ENCODE measurements at regions not wholly inside any gene's neighbourhood (a gene's known extent, or its start where the extent isn't known, plus 50 kb on each side); places are given as distances from the start of the nearest gene placed in this dataset.

GRCh38 chr15:29569533-29570092 is 252.7 kb downstream of the TJP1 start:
- no peak for DNase-seq (ENCODE audit: low spot score in 2 of 2, unreplicated experiment in 2 of 2)
- Mint-ChIP-seq H3K4me3 (peak overlapping the region; percentile 69), H3K4me1 (peaks cover 21% of the 10 kb centered on the region), H3K9me3 (peaks cover 7% of the 10 kb centered on the region), H3K36me3 (no peaks in the 10 kb centered on the region), H3K27ac (peak overlapping the region; percentile 34), H3K27me3 (ENCODE audit: low read depth) (peaks cover 77% of the 10 kb centered on the region)
- TF ChIP-seq CTCF (IDR thresholded peaks at IDR 0.05; ENCODE audit: unreplicated experiment), result no peak

GRCh38 chr15:29568840-29569532 is 253.3 kb downstream of the TJP1 start:
- Mint-ChIP-seq H3K36me3 (no peaks in the 10 kb centered on the region), H3K9me3 (peaks cover 5% of the 10 kb centered on the region), H3K4me3 (peak overlapping the region; percentile 69), H3K27ac (no peak overlapping the region), H3K27me3 (ENCODE audit: low read depth) (peaks cover 77% of the 10 kb centered on the region), H3K4me1 (peaks cover 21% of the 10 kb centered on the region)
- TF ChIP-seq CTCF (IDR thresholded peaks at IDR 0.05; ENCODE audit: unreplicated experiment), result no peak
- no peak for DNase-seq (ENCODE audit: low spot score in 2 of 2, unreplicated experiment in 2 of 2)

- peaks cover 19% of the 10 kb centered on the region for H3K4me1 Mint-ChIP-seq
- H3K4me3 Mint-ChIP-seq, result no peak overlapping the region
- peaks cover 67% of the 10 kb centered on the region for H3K27me3 Mint-ChIP-seq (ENCODE audit: low read depth)
- H3K36me3 Mint-ChIP-seq, result no peaks in the 10 kb centered on the region
- H3K9me3 Mint-ChIP-seq, result peaks cover 5% of the 10 kb centered on the region
- DNase-seq (ENCODE audit: low spot score in 2 of 2, unreplicated experiment in 2 of 2), result no peak
- no peak overlapping the region for H3K27ac Mint-ChIP-seq
- no peak for TF ChIP-seq CTCF (IDR thresholded peaks at IDR 0.05; ENCODE audit: unreplicated experiment)
These were observed 254.9 kb downstream of the TJP1 start for GRCh38 chr15:29567336-29567735.

- Mint-ChIP-seq H3K36me3 (no peaks in the 10 kb centered on the region), H3K27ac (no peak overlapping the region), H3K27me3 (ENCODE audit: low read depth) (peaks cover 66% of the 10 kb centered on the region), H3K4me3 (no peak overlapping the region), H3K4me1 (peaks cover 15% of the 10 kb centered on the region), H3K9me3 (peaks cover 9% of the 10 kb centered on the region)
- no peak for TF ChIP-seq CTCF (IDR thresholded peaks at IDR 0.05; ENCODE audit: unreplicated experiment)
- no peak for DNase-seq (ENCODE audit: low spot score in 2 of 2, unreplicated experiment in 2 of 2)
These were observed 255.4 kb downstream of the TJP1 start for GRCh38 chr15:29566914-29567313.

- Mint-ChIP-seq H3K9me3 (peaks cover 17% of the 10 kb centered on the region), H3K27me3 (ENCODE audit: low read depth) (peaks cover 66% of the 10 kb centered on the region), H3K4me3 (no peak overlapping the region), H3K4me1 (no peaks in the 10 kb centered on the region), H3K36me3 (no peaks in the 10 kb centered on the region), H3K27ac (no peak overlapping the region)
- no peak for DNase-seq (ENCODE audit: low spot score in 2 of 2, unreplicated experiment in 2 of 2)
- TF ChIP-seq CTCF (IDR thresholded peaks at IDR 0.05; ENCODE audit: unreplicated experiment), result no peak
These were observed 259.2 kb downstream of the TJP1 start for GRCh38 chr15:29563112-29563511.
